ENCODE measurements at regions not wholly inside any gene's neighbourhood (a gene's known extent, or its start where the extent isn't known, plus 50 kb on each side); places are given as distances from the start of the nearest gene placed in this dataset.

DNA sequence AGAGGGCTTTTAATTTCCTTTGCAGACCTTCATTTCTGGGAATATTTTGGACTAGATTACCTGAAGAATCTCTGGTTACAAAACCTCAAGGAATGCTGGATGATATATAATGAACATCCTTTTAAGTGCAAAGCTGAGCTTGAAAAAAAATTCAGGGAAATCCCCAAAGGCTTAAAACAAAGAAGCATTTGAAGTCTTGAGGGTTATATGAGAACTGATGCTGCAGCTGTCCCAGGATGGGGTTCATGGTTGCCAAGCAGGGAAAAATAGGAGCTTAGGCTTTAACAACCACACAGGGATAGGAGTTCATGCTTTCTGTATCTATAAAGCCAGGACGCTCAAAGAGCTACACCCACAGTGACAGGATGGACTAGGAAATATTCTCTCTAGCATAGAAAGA is 150.4 kb upstream of the IRX5 start:
- no peak overlapping the region for H3K4me3 ChIP-seq (ENCODE audit: low read depth, low read length)
- TF ChIP-seq CTCF (IDR thresholded peaks at IDR 0.05; ENCODE audit: control insufficient read depth, extremely low read depth, insufficient read depth) = no peak
- no peak for DNase-seq (ENCODE audit: low read depth)

GRCh38 chr16:54779549-54779948 is 151.1 kb upstream of the IRX5 start:
- no peak for TF ChIP-seq CTCF (IDR thresholded peaks at IDR 0.05; ENCODE audit: control insufficient read depth, extremely low read depth, insufficient read depth)
- DNase-seq (ENCODE audit: low read depth) = no peak
- no peak overlapping the region for H3K4me3 ChIP-seq (ENCODE audit: low read depth, low read length)

DNA sequence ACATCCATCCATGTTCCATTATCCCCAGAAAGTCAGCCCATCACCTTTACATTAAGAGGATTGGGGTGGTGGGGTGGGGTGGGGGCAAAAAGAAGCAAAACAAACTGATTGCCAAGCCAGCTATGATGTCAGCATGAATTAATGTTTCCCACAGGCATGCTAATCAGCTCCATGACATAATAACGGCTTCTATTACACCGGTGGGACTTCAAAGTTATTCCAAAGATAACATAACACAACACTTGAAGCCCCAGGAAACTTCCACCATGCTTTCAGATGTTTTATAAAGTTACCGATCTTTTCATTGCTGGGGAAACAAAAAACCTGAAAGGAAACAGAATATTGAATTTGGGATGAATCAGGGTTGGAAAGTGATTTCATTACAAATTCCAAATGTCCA is 155.9 kb upstream of the IRX5 start:
- no peak overlapping the region for H3K4me3 ChIP-seq (ENCODE audit: low read depth, low read length)
- no peak for TF ChIP-seq CTCF (IDR thresholded peaks at IDR 0.05; ENCODE audit: control insufficient read depth, extremely low read depth, insufficient read depth)
- DNase-seq (ENCODE audit: low read depth) = no peak

DNA sequence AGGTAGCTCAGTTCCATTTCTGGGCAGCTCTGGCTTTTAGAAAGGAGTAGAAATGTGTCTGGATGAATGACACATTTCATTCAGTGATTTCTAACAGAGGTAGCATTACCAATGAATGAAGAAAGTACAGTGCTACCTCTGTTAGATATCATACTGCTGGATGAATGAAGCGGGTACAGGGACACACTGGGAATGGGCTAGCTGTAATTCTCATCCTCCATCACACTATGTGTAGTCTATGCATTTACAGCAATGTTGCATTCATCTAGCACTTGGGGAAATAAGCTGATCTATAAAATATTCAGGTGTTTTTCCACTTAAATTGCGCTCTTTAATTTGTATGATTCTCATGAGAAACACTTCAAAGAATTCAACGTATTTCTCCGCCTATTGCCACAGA is 158.3 kb upstream of the IRX5 start:
- no peak for TF ChIP-seq CTCF (IDR thresholded peaks at IDR 0.05; ENCODE audit: control insufficient read depth, extremely low read depth, insufficient read depth)
- H3K4me3 ChIP-seq (ENCODE audit: low read depth, low read length) = no peak overlapping the region
- DNase-seq (ENCODE audit: low read depth) = no peak

- TF ChIP-seq CTCF (IDR thresholded peaks at IDR 0.05; ENCODE audit: control insufficient read depth, extremely low read depth, insufficient read depth) = no peak
- no peak overlapping the region for H3K4me3 ChIP-seq (ENCODE audit: low read depth, low read length)
- DNase-seq (ENCODE audit: low read depth) = no peak
Measured at GRCh38 chr16:54766355-54766754, 164.3 kb upstream of the IRX5 start.

DNA sequence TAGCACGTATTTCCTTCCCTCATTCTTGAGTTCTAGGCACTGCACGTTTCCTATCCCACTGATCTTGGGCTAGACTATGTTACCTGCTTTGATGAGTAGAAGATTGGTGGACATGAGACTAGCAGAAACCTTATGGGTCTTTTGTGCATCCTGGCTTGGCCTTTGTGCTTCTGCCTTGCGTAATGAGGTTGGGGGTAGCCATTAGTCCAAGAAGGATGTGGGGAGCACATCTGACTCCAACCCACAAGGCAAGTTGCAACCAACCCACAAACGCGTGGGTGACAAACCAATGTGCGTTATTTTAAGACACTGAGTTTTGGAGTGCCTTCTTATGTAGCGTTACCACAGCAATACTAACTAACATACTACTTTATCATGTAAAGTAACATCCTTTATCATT is 180.4 kb upstream of the IRX5 start:
- no peak for TF ChIP-seq CTCF (IDR thresholded peaks at IDR 0.05; ENCODE audit: control insufficient read depth, extremely low read depth, insufficient read depth)
- no peak overlapping the region for H3K4me3 ChIP-seq (ENCODE audit: low read depth, low read length)
- no peak for DNase-seq (ENCODE audit: low read depth)

GRCh38 chr16:54748611-54749190 is 182.0 kb upstream of the IRX5 start:
- no peak for TF ChIP-seq CTCF (IDR thresholded peaks at IDR 0.05; ENCODE audit: control insufficient read depth, extremely low read depth, insufficient read depth)

More at GRCh38 chr16:54748611-54749190, 182.0 kb upstream of the IRX5 start:
- H3K4me3 ChIP-seq (ENCODE audit: low read depth, low read length) = no peak overlapping the region
- peak; percentile 23 for DNase-seq (ENCODE audit: low read depth)

All from LNCaP clone FGC (cell line).